ENCODE measurements at regions not wholly inside any gene's neighbourhood (a gene's known extent, or its start where the extent isn't known, plus 50 kb on each side); places are given as distances from the start of the nearest gene placed in this dataset.

DNA sequence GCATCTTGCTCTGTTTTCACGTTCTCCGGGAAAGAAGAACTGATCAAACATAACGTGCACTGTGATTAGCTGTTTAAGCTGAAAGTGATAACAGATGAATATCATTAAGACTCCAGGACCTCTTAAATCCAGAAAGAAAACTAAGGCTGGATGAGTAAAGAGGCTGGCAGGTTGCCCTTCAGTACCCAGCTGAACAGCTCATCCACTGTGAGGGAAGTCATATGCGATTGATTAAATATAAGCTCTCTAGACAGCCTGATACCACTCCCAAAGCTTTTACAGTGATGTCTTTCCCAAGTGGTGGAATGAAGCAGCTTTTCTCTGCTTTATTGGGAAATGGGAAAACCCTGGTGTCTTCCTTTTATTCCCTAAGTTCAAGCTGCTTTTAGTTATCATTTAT lies 116.9 kb downstream of the EFNB2 start:
- no peaks in the 10 kb centered on the region for H3K36me3 ChIP-seq
- no peaks in the 10 kb centered on the region for H3K4me1 ChIP-seq (ENCODE audit: control insufficient read depth in 1 of 2, insufficient read depth in 1 of 2, low read depth in 1 of 2, low read length in 1 of 2)
- H3K27me3 ChIP-seq, result peaks cover 38% of the 10 kb centered on the region
- H3K9me3 ChIP-seq, result no peaks in the 10 kb centered on the region
- TF ChIP-seq CTCF (IDR thresholded peaks at IDR 0.05), result no peak
- H3K27ac ChIP-seq, result no peak overlapping the region
- H3K4me3 ChIP-seq (ENCODE audit: low read depth in 1 of 2, low read length in 1 of 2), result no peak overlapping the region

DNA sequence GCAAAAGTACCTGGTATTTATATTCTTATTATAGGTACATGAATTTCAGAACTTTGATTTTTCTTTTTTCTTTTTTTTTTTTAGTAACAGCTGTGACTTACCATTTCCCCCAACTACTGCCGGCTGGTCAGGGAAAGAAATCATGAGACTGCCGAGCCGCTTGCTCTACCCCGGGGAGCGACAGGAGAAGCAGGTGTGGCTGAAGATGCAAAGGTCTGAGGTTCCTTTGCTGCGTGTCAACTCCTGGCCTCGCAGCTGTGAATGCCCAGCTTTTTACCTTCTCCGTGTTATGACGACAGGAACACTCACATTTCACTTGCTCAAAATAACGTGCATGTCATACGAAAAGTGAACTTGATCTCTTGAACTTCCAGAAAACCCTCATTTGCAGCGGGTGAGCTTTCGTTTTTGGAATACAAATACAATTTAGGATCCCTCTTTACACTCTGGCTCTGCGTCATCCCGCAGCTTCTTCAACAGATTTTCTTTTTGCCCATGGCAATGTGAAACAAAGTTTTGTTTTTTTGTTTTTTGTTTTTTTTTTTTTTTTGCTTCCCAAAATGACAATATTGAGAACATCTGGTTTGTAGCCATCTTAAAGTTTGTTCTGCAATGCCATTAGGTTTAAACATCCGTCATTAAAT lies 117.9 kb downstream of the EFNB2 start:
- Histone ChIP-seq H3K27me3 (peaks cover 38% of the 10 kb centered on the region), H3K27ac (no peak overlapping the region), H3K36me3 (no peaks in the 10 kb centered on the region), H3K9me3 (no peaks in the 10 kb centered on the region), H3K4me1 (ENCODE audit: control insufficient read depth in 1 of 2, insufficient read depth in 1 of 2, low read depth in 1 of 2, low read length in 1 of 2) (no peaks in the 10 kb centered on the region), H3K4me3 (ENCODE audit: low read depth in 1 of 2, low read length in 1 of 2) (no peak overlapping the region)
- no peak for TF ChIP-seq CTCF (IDR thresholded peaks at IDR 0.05)

GRCh38 chr13:106416645-106417044 lies 118.8 kb downstream of the EFNB2 start:
- no peak for TF ChIP-seq CTCF (IDR thresholded peaks at IDR 0.05)
- Histone ChIP-seq H3K4me3 (ENCODE audit: low read depth in 1 of 2, low read length in 1 of 2) (no peak overlapping the region), H3K27me3 (peaks cover 38% of the 10 kb centered on the region), H3K9me3 (no peaks in the 10 kb centered on the region), H3K27ac (no peak overlapping the region), H3K36me3 (no peaks in the 10 kb centered on the region), H3K4me1 (ENCODE audit: control insufficient read depth in 1 of 2, insufficient read depth in 1 of 2, low read depth in 1 of 2, low read length in 1 of 2) (no peaks in the 10 kb centered on the region)

DNA sequence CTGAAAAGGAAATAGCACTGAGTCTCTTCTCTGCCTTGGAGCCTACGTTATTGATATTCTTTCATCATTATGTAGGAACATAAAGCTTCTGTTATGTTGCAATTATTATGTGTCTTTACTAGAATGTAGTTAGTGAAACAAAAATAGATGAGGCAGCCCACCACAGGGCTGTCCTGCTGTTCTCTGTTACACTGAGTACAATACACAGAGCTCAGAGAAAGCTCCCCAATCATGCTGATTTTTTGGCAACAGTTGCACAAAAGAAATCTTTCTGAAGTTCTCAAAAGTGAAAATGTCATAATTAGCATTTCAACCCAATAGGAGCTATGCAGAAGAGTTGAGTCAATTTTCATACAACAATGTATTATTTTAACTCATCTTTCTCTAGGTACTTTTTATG lies 119.5 kb downstream of the EFNB2 start:
- Histone ChIP-seq H3K36me3 (no peaks in the 10 kb centered on the region), H3K4me1 (ENCODE audit: control insufficient read depth in 1 of 2, insufficient read depth in 1 of 2, low read depth in 1 of 2, low read length in 1 of 2) (no peaks in the 10 kb centered on the region), H3K4me3 (ENCODE audit: low read depth in 1 of 2, low read length in 1 of 2) (no peak overlapping the region), H3K27me3 (peaks cover 38% of the 10 kb centered on the region), H3K27ac (no peak overlapping the region), H3K9me3 (no peaks in the 10 kb centered on the region)
- TF ChIP-seq CTCF (IDR thresholded peaks at IDR 0.05), result no peak

GRCh38 chr13:106415442-106415841 lies 120.0 kb downstream of the EFNB2 start:
- H3K9me3 ChIP-seq, result no peaks in the 10 kb centered on the region
- no peaks in the 10 kb centered on the region for H3K36me3 ChIP-seq
- H3K27ac ChIP-seq, result no peak overlapping the region
- no peaks in the 10 kb centered on the region for H3K4me1 ChIP-seq (ENCODE audit: control insufficient read depth in 1 of 2, insufficient read depth in 1 of 2, low read depth in 1 of 2, low read length in 1 of 2)
- no peak overlapping the region for H3K4me3 ChIP-seq (ENCODE audit: low read depth in 1 of 2, low read length in 1 of 2)
- no peak for TF ChIP-seq CTCF (IDR thresholded peaks at IDR 0.05)
- peaks cover 38% of the 10 kb centered on the region for H3K27me3 ChIP-seq

- TF ChIP-seq CTCF (IDR thresholded peaks at IDR 0.05), result no peak
- H3K4me1 ChIP-seq (ENCODE audit: control insufficient read depth in 1 of 2, insufficient read depth in 1 of 2, low read depth in 1 of 2, low read length in 1 of 2), result no peaks in the 10 kb centered on the region
- no peaks in the 10 kb centered on the region for H3K27me3 ChIP-seq
- H3K9me3 ChIP-seq, result no peaks in the 10 kb centered on the region
- H3K36me3 ChIP-seq, result no peaks in the 10 kb centered on the region
- H3K4me3 ChIP-seq (ENCODE audit: low read depth in 1 of 2, low read length in 1 of 2), result no peak overlapping the region
- no peak overlapping the region for H3K27ac ChIP-seq
These were observed 128.1 kb downstream of the EFNB2 start for GRCh38 chr13:106407338-106407737.

Measured in neutrophil (primary cell).